ENCODE measurements at regions not wholly inside any gene's neighbourhood (a gene's known extent, or its start where the extent isn't known, plus 50 kb on each side); places are given as distances from the start of the nearest gene placed in this dataset.

DNA sequence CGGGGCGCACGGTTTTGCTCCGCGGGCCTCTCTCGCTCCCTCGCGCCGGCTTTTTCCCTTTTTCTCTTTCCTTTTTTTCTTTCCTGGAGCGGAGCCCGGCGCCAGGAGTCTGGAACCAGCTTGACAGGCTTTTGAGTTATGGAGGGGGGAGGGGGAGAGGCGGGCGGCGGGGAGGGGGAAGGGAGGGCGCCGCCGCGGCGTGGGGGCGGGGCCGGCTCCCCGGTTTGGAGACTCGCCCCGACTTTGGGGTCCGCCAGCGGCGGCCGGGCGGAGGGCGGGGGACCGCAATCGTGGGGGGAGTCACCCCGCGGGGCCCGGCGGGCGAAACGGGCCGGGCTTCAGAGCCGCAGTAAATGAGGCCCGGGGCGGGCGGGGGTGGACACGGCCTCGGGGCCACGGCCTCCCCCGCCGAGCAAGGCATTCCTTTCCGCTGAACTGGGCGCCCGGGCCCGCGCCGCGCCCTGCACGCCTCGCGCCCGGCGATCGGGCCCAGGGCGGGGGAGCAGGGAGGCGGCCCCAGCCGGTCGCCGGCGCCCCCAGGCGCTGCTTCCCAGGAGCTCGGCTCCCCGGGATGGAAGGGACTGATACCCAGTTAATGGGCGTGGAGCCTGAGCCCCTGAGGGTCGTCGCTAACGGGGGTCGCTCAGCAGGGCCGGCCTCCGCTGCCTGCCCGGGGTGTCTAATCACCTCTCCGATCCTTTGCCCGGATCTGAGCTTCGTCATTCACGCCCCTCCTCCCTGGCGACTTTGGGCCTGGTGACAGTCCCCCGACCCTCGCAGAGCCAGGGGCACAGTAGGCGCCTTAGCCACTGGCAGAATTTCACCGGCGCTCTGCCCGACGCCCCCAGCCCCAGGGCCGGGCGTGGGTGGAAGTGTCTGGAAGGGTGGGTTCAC, 138.1 kb downstream of the C9orf50 start:
- Histone ChIP-seq H3K27ac (peak overlapping the region; percentile 98), H3K27me3 (replicated peaks) (no peaks in the 10 kb centered on the region), H3K4me3 (ENCODE audit: low read depth, low read length) (peak overlapping the region; percentile 20), H3K36me3 (replicated peaks) (no peaks in the 10 kb centered on the region)
- TF ChIP-seq CTCF (IDR thresholded peaks at IDR 0.05; ENCODE audit: low read depth, low read length, missing control alignments): peak; percentile 22
- in situ Hi-C loops (cut with HindIII; ENCODE audit: low pct_ligation_motif_present, low sequenced_read_pairs): no loop called here
- DNase-seq: peak; percentile 78

DNA sequence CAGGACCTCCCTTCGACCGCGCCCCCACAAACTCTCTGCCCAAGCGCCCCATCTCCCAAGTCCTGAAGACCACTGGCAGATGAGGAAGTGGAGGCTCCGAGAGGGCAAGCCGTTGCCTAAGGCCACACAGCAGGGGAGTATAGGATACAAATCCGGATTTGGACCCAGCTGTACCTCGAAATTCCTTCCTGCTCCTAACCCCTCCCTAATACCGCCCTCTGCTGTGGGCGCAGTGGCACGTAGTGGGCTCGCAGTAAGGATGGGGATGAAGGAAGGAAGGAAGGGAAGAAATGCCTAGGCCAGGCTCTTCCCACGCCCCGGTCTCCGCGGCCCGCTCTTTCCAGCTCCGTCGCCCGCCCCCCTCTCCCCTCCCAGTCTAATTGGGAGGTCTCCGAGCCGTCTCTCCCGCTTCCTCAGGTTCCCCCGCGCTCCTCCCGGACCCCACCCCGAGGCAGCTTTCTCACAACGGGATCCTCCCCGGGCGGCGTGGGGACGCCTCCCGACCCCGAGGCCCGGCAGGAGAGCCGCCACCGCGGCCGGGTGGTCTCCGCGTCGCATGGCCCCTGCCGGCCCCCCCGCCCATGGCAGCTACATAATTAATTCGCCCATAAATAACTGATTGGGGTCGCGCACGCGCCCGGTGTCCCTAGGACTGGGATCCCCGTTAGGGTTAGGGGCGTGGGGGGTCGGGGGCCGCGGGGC, 138.9 kb downstream of the C9orf50 start:
- DNase-seq: no peak
- peak overlapping the region; percentile 20 for H3K4me3 ChIP-seq (ENCODE audit: low read depth, low read length)
- in situ Hi-C loops (cut with HindIII; ENCODE audit: low pct_ligation_motif_present, low sequenced_read_pairs): no loop called here
- no peaks in the 10 kb centered on the region for H3K27me3 ChIP-seq (replicated peaks)
- peak; percentile 44 for TF ChIP-seq CTCF (IDR thresholded peaks at IDR 0.05; ENCODE audit: low read depth, low read length, missing control alignments)
- no peaks in the 10 kb centered on the region for H3K36me3 ChIP-seq (replicated peaks)
- H3K27ac ChIP-seq: peak overlapping the region; percentile 98

DNA sequence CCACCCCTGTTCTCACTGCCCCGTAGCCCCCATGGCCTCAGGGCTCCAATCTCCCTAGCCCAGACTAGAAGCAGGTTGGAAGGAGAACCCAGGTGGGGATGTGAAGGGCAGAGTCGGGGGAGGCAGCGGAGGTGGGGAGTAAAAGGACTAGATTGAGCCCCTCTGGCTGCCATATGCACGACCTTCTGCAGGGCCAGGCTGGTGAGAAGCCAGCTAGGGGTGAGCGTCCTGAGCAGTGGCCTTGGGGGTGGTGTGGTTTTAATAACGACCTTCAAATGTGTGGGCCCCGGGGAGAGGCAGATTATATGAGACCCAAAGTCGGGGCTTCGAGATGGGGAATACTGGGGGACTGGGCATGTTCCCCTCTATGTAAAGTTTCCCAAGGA, 139.5 kb downstream of the C9orf50 start:
- in situ Hi-C loops (cut with HindIII; ENCODE audit: low pct_ligation_motif_present, low sequenced_read_pairs): no loop called here
- H3K27me3 ChIP-seq (replicated peaks): no peaks in the 10 kb centered on the region
- DNase-seq: no peak
- peak overlapping the region; percentile 98 for H3K27ac ChIP-seq
- no peak for TF ChIP-seq CTCF (IDR thresholded peaks at IDR 0.05; ENCODE audit: low read depth, low read length, missing control alignments)
- no peaks in the 10 kb centered on the region for H3K36me3 ChIP-seq (replicated peaks)
- no peak overlapping the region for H3K4me3 ChIP-seq (ENCODE audit: low read depth, low read length)

GRCh38 chr9:129480745-129481144, 140.2 kb downstream of the C9orf50 start:
- DNase-seq: no peak
- no peak for TF ChIP-seq CTCF (IDR thresholded peaks at IDR 0.05; ENCODE audit: low read depth, low read length, missing control alignments)
- in situ Hi-C loops (cut with HindIII; ENCODE audit: low pct_ligation_motif_present, low sequenced_read_pairs): no loop called here
- Histone ChIP-seq H3K36me3 (replicated peaks) (no peaks in the 10 kb centered on the region), H3K4me3 (ENCODE audit: low read depth, low read length) (no peak overlapping the region), H3K27ac (peak overlapping the region; percentile 35), H3K27me3 (replicated peaks) (no peaks in the 10 kb centered on the region)

GRCh38 chr9:129480227-129480626, 140.7 kb downstream of the C9orf50 start:
- H3K4me3 ChIP-seq (ENCODE audit: low read depth, low read length): no peak overlapping the region
- in situ Hi-C loops (cut with HindIII; ENCODE audit: low pct_ligation_motif_present, low sequenced_read_pairs): no loop called here

More at GRCh38 chr9:129480227-129480626, 140.7 kb downstream of the C9orf50 start:
- Histone ChIP-seq H3K27me3 (replicated peaks) (no peaks in the 10 kb centered on the region), H3K27ac (peak overlapping the region; percentile 35), H3K36me3 (replicated peaks) (no peaks in the 10 kb centered on the region)
- DNase-seq: no peak
- TF ChIP-seq CTCF (IDR thresholded peaks at IDR 0.05; ENCODE audit: low read depth, low read length, missing control alignments): peak; percentile 11

Measured in brain microvascular endothelial cell (primary cell).